SK-MEL-5 (cell line): ENCODE measurements at regions not wholly inside any gene's neighbourhood (a gene's known extent, or its start where the extent isn't known, plus 50 kb on each side); places are given as distances from the start of the nearest gene placed in this dataset.
"Not testable (repeated sequence)": the region's sequence is repeated elsewhere in the genome, so short reads cannot be mapped to it uniquely, and the experiment has no call there.

ENCODE experiments used
- DNase-seq: peaks from one replicate; pipeline ENCODE4 v3.0.0-alpha.2; 2016; ENCODE audit warnings: low read depth, low spot score
- in situ Hi-C: cut with HindIII; loops from 2 replicates; pipeline ENCODE4 v1.10.0; 2016; ENCODE audit warnings: low sequenced_read_pairs, high pct_unique_total_duplicates, low pct_unique_long_range_greater_than_20kb

GRCh38 chr18:78865771-78866310 is 113.8 kb upstream of the SALL3 start:
- no peak for DNase-seq
- in situ Hi-C loops: no loop called here

GRCh38 chr18:78867131-78867530 is 112.5 kb upstream of the SALL3 start:
- in situ Hi-C loops: no loop called here
- no peak for DNase-seq

GRCh38 chr18:78868330-78869316 is 111.0 kb upstream of the SALL3 start:
- no peak for DNase-seq
- in situ Hi-C loops: no loop called here

- in situ Hi-C loops: no loop called here
- DNase-seq: peak; percentile 7
These were observed 108.0 kb upstream of the SALL3 start for GRCh38 chr18:78871618-78872017.

GRCh38 chr18:78873926-78874500 is 105.6 kb upstream of the SALL3 start:
- no peak for DNase-seq
- in situ Hi-C loops: no loop called here

- in situ Hi-C loops: no loop called here
- peak; percentile 61 for DNase-seq
These were observed 104.4 kb upstream of the SALL3 start for GRCh38 chr18:78875016-78875777.

- no peak for DNase-seq
These were observed 103.6 kb upstream of the SALL3 start for GRCh38 chr18:78875778-78876650.

GRCh38 chr18:78876868-78877267 is 102.8 kb upstream of the SALL3 start:
- in situ Hi-C loops: no loop called here
- DNase-seq: no peak

More at GRCh38 chr18:78875778-78876650, 103.6 kb upstream of the SALL3 start:
- in situ Hi-C loops: no loop called here

GRCh38 chr18:78878335-78878734 is 101.3 kb upstream of the SALL3 start:
- DNase-seq: no peak
- in situ Hi-C loops: no loop called here

- in situ Hi-C loops: not testable (repeated sequence)
- peak; percentile 52 for DNase-seq
These were observed 100.3 kb upstream of the SALL3 start for GRCh38 chr18:78879072-78879883.

GRCh38 chr18:78882585-78882984 is 97.0 kb upstream of the SALL3 start:
- in situ Hi-C loops: no loop called here
- no peak for DNase-seq

GRCh38 chr18:78883501-78883900 is 96.1 kb upstream of the SALL3 start:
- in situ Hi-C loops: no loop called here
- DNase-seq: no peak

GRCh38 chr18:78884502-78884901 is 95.1 kb upstream of the SALL3 start:
- in situ Hi-C loops: no loop called here
- DNase-seq: peak; percentile 42

- in situ Hi-C loops: no loop called here
- DNase-seq: no peak
These were observed 90.4 kb upstream of the SALL3 start for GRCh38 chr18:78889250-78889649.

GRCh38 chr18:78890388-78890787 is 89.2 kb upstream of the SALL3 start:
- DNase-seq: no peak
- in situ Hi-C loops: no loop called here

- in situ Hi-C loops: no loop called here
These were observed 88.3 kb upstream of the SALL3 start for GRCh38 chr18:78891185-78891762.

More at GRCh38 chr18:78891185-78891762, 88.3 kb upstream of the SALL3 start:
- DNase-seq: no peak
